ENCODE measurements at regions not wholly inside any gene's neighbourhood (a gene's known extent, or its start where the extent isn't known, plus 50 kb on each side); places are given as distances from the start of the nearest gene placed in this dataset.

DNA sequence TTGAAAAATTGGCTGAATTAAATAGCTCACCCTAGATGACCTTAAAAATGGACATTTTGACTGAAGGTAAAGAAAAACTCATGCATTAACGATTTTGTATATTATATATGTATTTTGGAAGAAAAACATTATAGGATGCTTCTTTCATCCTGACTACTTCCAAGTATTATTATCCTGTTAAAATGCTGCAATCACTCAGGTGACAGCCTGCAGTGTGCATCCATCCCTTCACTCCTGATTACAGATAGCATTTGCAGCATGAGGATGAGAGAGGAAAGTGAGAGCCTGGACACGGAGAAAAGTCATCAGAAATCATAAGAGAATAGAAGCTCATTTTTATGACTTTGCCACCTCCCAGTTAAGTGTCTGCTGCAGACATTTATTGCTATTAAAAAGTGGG lies 1055.6 kb downstream of the PCDH17 start:
- TF ChIP-seq, protein P1, sequence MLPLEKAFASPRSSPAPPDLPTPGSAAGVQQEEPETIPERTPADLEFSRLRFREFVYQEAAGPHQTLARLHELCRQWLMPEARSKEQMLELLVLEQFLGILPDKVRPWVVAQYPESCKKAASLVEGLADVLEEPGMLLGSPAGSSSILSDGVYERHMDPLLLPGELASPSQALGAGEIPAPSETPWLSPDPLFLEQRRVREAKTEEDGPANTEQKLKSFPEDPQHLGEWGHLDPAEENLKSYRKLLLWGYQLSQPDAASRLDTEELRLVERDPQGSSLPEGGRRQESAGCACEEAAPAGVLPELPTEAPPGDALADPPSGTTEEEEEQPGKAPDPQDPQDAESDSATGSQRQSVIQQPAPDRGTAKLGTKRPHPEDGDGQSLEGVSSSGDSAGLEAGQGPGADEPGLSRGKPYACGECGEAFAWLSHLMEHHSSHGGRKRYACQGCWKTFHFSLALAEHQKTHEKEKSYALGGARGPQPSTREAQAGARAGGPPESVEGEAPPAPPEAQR (CRISPR knock-in tag; IDR thresholded peaks at IDR 0.05) = no peak
- TF ChIP-seq, protein P2, sequence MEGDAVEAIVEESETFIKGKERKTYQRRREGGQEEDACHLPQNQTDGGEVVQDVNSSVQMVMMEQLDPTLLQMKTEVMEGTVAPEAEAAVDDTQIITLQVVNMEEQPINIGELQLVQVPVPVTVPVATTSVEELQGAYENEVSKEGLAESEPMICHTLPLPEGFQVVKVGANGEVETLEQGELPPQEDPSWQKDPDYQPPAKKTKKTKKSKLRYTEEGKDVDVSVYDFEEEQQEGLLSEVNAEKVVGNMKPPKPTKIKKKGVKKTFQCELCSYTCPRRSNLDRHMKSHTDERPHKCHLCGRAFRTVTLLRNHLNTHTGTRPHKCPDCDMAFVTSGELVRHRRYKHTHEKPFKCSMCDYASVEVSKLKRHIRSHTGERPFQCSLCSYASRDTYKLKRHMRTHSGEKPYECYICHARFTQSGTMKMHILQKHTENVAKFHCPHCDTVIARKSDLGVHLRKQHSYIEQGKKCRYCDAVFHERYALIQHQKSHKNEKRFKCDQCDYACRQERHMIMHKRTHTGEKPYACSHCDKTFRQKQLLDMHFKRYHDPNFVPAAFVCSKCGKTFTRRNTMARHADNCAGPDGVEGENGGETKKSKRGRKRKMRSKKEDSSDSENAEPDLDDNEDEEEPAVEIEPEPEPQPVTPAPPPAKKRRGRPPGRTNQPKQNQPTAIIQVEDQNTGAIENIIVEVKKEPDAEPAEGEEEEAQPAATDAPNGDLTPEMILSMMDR (IDR thresholded peaks at IDR 0.05) = no peak
- no peak for TF ChIP-seq ZNF317 (CRISPR knock-in tag; IDR thresholded peaks at IDR 0.05; ENCODE audit: borderline replicate concordance, low read depth)
- no peak for TF ChIP-seq FOXK1 (CRISPR knock-in tag; IDR thresholded peaks at IDR 0.05)
- TF ChIP-seq ZNF121 (CRISPR knock-in tag; IDR thresholded peaks at IDR 0.05) = no peak
- TF ChIP-seq MYBL2 (CRISPR knock-in tag; IDR thresholded peaks at IDR 0.05) = no peak

Data from WTC11 (cell line).